GM12865 (cell line): ENCODE measurements at regions not wholly inside any gene's neighbourhood (a gene's known extent, or its start where the extent isn't known, plus 50 kb on each side); places are given as distances from the start of the nearest gene placed in this dataset.

Experiments used
- DNase-seq: peaks from one replicate; pipeline ENCODE4 v3.0.0; 2010; ENCODE audit warnings: low read depth
- H3K4me3 ChIP-seq: 2 replicates; pipeline ENCODE4 v1.5.1; 2011; ENCODE audit warnings: mild to moderate bottlenecking, low read depth, low read length, control low read depth
- CTCF ChIP-seq: IDR thresholded peaks from 2 replicates; pipeline ENCODE4 v1.5.1; 2011; ENCODE audit warnings: low read length, control low read depth, low read depth, inconsistent platforms; ENCODE audit not compliant: insufficient read depth; ENCODE audit errors: missing control alignments

- TF ChIP-seq CTCF, result no peak
- DNase-seq, result no peak
- no peak overlapping the region for H3K4me3 ChIP-seq
These were observed 68.0 kb downstream of the SNX12 start for GRCh38 chrX:71000139-71000538.

- peak; percentile 31 for DNase-seq
- H3K4me3 ChIP-seq, result no peak overlapping the region
- peak; percentile 34 for TF ChIP-seq CTCF
These were observed 67.6 kb upstream of the SLC7A3 start for GRCh38 chrX:70998411-70999027.

- no peak for DNase-seq
- TF ChIP-seq CTCF, result no peak
These were observed 64.4 kb upstream of the SLC7A3 start for GRCh38 chrX:70995338-70995737.

GRCh38 chrX:70988425-70988824 is 57.5 kb upstream of the SLC7A3 start:
- no peak for TF ChIP-seq CTCF
- H3K4me3 ChIP-seq, result no peak overlapping the region
- no peak for DNase-seq

More at GRCh38 chrX:70995338-70995737, 64.4 kb upstream of the SLC7A3 start:
- H3K4me3 ChIP-seq, result no peak overlapping the region
